ENCODE measurements at regions not wholly inside any gene's neighbourhood (a gene's known extent, or its start where the extent isn't known, plus 50 kb on each side); places are given as distances from the start of the nearest gene placed in this dataset.

- no peak overlapping the region for H3K27ac Mint-ChIP-seq
- H3K36me3 ChIP-seq (ENCODE audit: control insufficient read depth, insufficient read depth, low read length), result no peaks in the 10 kb centered on the region
- no peaks in the 10 kb centered on the region for H3K27me3 Mint-ChIP-seq (ENCODE audit: insufficient read depth)
- no peaks in the 10 kb centered on the region for H3K9me3 ChIP-seq (ENCODE audit: control insufficient read depth, low read length)
- H3K27ac ChIP-seq (ENCODE audit: low read depth, low read length), result no peak overlapping the region
- TF ChIP-seq, protein P1, sequence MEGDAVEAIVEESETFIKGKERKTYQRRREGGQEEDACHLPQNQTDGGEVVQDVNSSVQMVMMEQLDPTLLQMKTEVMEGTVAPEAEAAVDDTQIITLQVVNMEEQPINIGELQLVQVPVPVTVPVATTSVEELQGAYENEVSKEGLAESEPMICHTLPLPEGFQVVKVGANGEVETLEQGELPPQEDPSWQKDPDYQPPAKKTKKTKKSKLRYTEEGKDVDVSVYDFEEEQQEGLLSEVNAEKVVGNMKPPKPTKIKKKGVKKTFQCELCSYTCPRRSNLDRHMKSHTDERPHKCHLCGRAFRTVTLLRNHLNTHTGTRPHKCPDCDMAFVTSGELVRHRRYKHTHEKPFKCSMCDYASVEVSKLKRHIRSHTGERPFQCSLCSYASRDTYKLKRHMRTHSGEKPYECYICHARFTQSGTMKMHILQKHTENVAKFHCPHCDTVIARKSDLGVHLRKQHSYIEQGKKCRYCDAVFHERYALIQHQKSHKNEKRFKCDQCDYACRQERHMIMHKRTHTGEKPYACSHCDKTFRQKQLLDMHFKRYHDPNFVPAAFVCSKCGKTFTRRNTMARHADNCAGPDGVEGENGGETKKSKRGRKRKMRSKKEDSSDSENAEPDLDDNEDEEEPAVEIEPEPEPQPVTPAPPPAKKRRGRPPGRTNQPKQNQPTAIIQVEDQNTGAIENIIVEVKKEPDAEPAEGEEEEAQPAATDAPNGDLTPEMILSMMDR (conservative IDR thresholded peaks at IDR 0.05), result no peak
- H3K9ac ChIP-seq (ENCODE audit: extremely low read depth, low read length, poor library complexity, severe bottlenecking), result no peak overlapping the region
- H3K4me3 Mint-ChIP-seq, result no peak overlapping the region
- peaks cover 3% of the 10 kb centered on the region for H3K4me1 ChIP-seq (ENCODE audit: control insufficient read depth, insufficient read depth, low read length)
- peaks cover 22% of the 10 kb centered on the region for H3K4me1 Mint-ChIP-seq
- 86 to 90% methylated on average over 1 of the region's 1 CpG for WGBS, 2 experiments (ENCODE audit: insufficient coverage in 1 of 2, insufficient read length in 1 of 2)
- H3K9me3 Mint-ChIP-seq, result no peaks in the 10 kb centered on the region
- H3K36me3 Mint-ChIP-seq (ENCODE audit: low read depth), result no peaks in the 10 kb centered on the region
- no peak for DNase-seq
- no peaks in the 10 kb centered on the region for H3K27me3 ChIP-seq (ENCODE audit: control insufficient read depth, insufficient read depth, low read length, poor library complexity, severe bottlenecking)
- H3K4me3 ChIP-seq (ENCODE audit: low read length), result no peak overlapping the region
These were observed 823.1 kb downstream of the LIG4 start for GRCh38 chr13:107392205-107392604.

DNA sequence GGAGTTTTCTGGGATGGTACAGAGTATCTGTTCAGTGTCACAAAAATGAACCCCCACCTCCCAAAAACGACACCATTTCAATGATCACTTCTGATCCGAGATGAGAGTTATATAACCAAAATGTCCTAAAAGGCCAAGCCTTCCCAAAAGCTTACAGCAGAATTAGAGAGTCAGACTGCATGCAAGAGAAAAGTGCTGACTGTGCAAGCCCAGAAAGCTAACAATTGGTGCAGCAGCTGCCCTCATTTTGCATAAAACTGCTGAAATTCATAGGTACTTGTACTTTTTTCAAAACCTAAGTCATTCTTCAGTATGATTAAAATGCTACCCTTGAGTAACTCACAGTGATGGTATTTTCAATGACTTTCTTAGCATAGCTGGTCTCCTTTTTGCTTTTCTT, 819.6 kb upstream of the ARGLU1 start:
- Mint-ChIP-seq H3K4me3 (no peak overlapping the region), H3K9me3 (no peaks in the 10 kb centered on the region), H3K36me3 (ENCODE audit: low read depth) (no peaks in the 10 kb centered on the region), H3K27ac (no peak overlapping the region), H3K27me3 (ENCODE audit: insufficient read depth) (peaks cover 6% of the 10 kb centered on the region), H3K4me1 (peaks cover 33% of the 10 kb centered on the region)
- Histone ChIP-seq H3K4me3 (ENCODE audit: low read length) (no peak overlapping the region), H3K9ac (ENCODE audit: extremely low read depth, low read length, poor library complexity, severe bottlenecking) (no peak overlapping the region), H3K27ac (ENCODE audit: low read depth, low read length) (no peak overlapping the region), H3K4me1 (ENCODE audit: control insufficient read depth, insufficient read depth, low read length) (peaks cover 12% of the 10 kb centered on the region), H3K27me3 (ENCODE audit: control insufficient read depth, insufficient read depth, low read length, poor library complexity, severe bottlenecking) (no peaks in the 10 kb centered on the region), H3K36me3 (ENCODE audit: control insufficient read depth, insufficient read depth, low read length) (no peaks in the 10 kb centered on the region), H3K9me3 (ENCODE audit: control insufficient read depth, low read length) (no peaks in the 10 kb centered on the region)
- TF ChIP-seq, protein P1 (conservative IDR thresholded peaks at IDR 0.05), result no peak
- 75% methylated on average over 2 of the region's 2 CpGs; no CpG with 5 or more reads in 1 of the 2 experiments for WGBS, 2 experiments (ENCODE audit: insufficient coverage in 1 of 2, insufficient read length in 1 of 2)
- DNase-seq, result no peak

GRCh38 chr13:107379407-107380155, 811.6 kb upstream of the ARGLU1 start:
- H3K27ac Mint-ChIP-seq, result no peak overlapping the region
- H3K4me1 Mint-ChIP-seq, result peaks cover 36% of the 10 kb centered on the region
- Histone ChIP-seq H3K27me3 (ENCODE audit: control insufficient read depth, insufficient read depth, low read length, poor library complexity, severe bottlenecking) (no peaks in the 10 kb centered on the region), H3K9me3 (ENCODE audit: control insufficient read depth, low read length) (no peaks in the 10 kb centered on the region), H3K9ac (ENCODE audit: extremely low read depth, low read length, poor library complexity, severe bottlenecking) (no peak overlapping the region), H3K27ac (ENCODE audit: low read depth, low read length) (no peak overlapping the region), H3K4me3 (ENCODE audit: low read length) (no peak overlapping the region), H3K4me1 (ENCODE audit: control insufficient read depth, insufficient read depth, low read length) (peaks cover 11% of the 10 kb centered on the region), H3K36me3 (ENCODE audit: control insufficient read depth, insufficient read depth, low read length) (no peaks in the 10 kb centered on the region)
- WGBS, 2 experiments (ENCODE audit: insufficient coverage in 1 of 2, insufficient read length in 1 of 2), result 59 to 84% methylated on average over 4 to 6 of the region's 7 CpGs
- TF ChIP-seq, protein P1 (conservative IDR thresholded peaks at IDR 0.05), result no peak
- DNase-seq, result no peak
- no peaks in the 10 kb centered on the region for H3K9me3 Mint-ChIP-seq
- H3K36me3 Mint-ChIP-seq (ENCODE audit: low read depth), result no peaks in the 10 kb centered on the region
- no peak overlapping the region for H3K4me3 Mint-ChIP-seq
- peaks cover 8% of the 10 kb centered on the region for H3K27me3 Mint-ChIP-seq (ENCODE audit: insufficient read depth)
